ENCODE measurements at regions not wholly inside any gene's neighbourhood (a gene's known extent, or its start where the extent isn't known, plus 50 kb on each side); places are given as distances from the start of the nearest gene placed in this dataset.

DNA sequence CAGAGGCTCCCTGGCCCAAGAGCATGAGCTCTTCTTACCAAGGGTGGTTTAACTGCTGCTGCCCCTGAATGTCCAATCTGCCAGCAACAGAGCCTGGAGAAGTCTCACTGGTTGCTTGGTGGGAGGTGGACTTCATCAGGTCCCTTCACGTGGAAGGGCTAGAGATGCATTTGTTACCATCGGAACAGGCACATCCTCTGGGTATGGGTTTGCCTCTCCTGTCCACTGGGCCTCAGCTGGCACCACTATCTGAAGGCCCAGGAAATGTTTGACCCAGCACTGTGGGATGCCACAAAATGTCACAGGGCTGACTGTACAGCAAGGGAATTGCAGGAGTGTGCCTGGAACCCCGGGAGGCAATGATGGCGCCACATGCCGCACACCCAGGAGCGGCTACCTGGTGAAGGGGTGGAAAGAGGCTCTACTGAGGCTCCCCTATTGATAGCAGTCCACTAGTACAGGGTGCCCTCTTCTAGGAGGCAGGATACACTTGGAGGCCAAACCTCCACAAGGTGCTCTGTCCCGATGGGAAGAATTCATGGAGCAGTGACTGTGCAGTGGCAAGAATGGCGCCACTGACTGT lies 603.1 kb upstream of the MGMT start:
- DNase-seq (ENCODE audit: low read depth in 2 of 3, low spot score in 1 of 3) = no peak

DNA sequence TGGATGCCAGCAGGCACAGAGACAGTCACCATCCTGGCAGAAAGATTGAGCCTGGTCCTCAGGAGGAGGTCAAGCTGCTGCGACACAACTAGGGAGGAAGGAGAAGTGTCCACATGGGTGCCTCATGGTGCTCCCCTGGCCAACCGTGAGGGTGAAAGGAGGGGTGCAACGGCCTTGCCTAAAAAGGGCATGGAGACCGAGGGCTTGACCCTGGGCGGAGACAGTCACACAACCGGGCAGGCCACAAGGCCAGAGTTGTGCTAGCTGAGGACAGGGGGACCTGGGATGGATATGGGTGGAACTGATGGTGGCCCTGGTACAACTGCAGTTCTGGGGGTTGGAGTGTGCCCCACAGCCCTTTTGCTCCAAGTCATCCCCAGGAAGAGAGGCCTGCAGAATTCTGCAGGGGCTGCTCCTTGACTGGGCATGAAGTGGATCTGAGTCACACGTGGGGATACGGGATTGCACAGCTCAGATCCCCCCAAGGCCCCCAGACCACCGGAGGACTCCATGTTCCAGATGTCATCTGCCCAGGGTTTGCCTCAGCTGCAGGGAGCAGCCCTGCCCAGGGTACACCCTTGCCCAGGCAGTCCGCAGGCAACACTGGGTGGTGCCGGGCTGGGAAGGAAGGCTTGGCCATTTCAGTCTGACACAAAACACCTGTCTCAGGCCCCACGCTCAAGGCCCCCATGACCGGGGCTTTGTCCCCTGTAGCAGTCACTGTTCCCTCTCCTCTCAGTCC lies 602.3 kb upstream of the MGMT start:
- DNase-seq (ENCODE audit: low read depth in 2 of 3, low spot score in 1 of 3) = no peak

DNA sequence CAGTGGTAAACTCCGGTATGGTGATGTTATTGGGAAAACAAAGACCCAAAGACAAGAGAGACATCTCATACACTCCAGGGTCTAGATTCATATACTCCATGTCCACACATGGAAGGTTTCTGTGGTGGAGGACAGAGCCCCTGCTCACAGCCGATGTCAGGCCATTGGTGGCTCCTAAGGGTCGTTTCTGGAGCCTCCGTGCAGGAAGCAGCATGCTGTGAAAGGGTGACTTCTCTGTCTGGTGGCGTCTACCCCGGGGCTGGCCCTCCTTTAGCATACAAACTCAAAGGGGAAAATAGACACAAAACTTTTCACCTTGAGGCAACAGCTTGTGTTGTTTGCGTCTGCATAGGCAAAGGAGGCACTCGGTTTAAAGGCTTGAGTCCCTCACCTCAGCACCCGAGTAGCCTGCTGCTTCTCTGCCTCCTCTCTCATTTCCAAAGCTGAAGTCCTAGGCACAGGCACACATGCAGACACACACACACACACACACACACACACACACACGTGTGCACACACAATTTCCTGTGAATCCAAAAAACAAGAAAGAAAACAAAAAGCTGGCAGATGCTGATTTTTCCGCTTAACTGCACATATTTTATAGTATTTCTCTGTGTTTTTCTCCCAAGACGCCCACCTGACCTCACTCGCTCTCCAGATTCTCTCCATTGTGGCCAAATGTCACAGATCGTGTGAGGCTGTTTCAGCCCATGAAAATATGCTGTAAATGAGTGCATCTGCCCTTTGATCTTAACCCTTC lies 601.4 kb upstream of the MGMT start:
- DNase-seq (ENCODE audit: low read depth in 2 of 3, low spot score in 1 of 3) = no peak

DNA sequence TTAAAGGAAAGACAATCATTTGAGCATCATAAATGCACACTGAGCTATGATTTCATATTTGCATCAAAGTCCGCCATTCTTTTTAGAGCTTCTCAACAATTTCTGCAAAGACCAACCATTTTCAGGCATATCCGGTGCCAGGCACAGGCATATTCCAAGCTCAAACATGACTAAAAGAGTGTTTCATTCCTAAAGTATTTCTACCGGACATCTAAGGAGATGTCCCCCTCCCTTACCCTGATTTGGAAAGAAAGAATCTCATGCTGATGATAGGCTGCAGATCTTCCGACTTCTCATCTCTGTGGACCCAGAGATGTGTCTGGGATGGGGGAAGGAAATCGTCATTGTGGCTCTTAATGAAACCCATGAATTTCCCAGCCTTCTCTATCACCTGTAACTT lies 600.5 kb upstream of the MGMT start:
- no peak for DNase-seq (ENCODE audit: low read depth in 2 of 3, low spot score in 1 of 3)

DNA sequence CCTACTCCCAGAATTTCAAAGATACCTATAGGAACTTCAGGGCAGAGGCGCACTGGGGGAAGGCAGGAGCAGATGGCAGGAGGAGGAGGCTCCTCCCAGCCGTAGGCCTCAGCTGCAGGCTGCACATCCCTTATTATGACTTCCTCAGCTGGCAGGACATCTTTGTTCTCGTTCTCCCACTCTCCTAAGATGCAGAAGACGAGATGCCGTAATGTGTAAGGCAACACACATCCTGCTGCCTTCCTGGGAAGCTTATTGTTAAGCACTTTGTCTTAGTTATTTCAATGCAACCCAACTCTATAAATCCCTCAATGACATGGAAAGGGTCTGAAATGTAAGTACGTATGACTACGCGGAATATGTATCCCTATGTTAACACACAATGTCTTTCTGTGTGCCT lies 599.8 kb upstream of the MGMT start:
- no peak for DNase-seq (ENCODE audit: low read depth in 2 of 3, low spot score in 1 of 3)

DNA sequence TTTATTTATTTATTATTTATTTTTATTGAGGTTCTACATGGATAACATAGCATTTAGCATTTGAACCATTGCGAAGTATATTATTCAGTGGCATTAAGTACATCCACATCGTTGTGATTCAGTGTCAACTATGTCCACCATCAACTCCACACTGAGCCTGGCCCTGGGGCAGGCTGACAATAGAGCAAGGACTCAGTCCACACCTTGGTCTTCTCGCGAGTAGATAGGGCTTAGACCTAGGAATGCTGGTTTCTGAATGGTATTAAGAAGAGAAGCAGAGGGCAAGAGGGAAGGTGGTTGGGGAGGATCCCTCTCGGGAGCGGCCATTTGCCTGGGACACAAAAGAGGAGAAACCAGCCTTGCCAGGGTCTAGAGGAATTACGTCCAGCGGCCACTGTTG lies 599.2 kb upstream of the MGMT start:
- no peak for DNase-seq (ENCODE audit: low read depth in 2 of 3, low spot score in 1 of 3)

DNA sequence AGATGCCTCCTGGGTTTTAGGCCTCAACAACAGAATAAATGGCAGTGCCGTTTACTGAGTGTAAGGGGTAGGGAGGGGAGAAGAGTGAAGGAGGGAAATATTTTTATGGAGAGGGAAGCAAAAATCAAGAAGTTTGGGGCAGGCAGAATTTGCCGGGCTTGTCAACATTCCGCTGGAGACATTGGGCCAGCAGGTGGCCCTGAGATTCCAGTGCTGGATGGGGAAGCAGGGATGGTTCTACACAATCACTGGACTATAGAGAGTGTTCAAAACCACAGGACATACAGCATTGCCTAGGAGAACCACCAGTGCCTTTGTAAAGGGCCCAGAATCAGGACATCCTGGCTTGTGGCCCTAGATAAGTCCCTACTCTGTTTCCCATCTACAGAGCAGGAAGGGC lies 598.6 kb upstream of the MGMT start:
- DNase-seq (ENCODE audit: low read depth in 2 of 3, low spot score in 1 of 3) = no peak

DNA sequence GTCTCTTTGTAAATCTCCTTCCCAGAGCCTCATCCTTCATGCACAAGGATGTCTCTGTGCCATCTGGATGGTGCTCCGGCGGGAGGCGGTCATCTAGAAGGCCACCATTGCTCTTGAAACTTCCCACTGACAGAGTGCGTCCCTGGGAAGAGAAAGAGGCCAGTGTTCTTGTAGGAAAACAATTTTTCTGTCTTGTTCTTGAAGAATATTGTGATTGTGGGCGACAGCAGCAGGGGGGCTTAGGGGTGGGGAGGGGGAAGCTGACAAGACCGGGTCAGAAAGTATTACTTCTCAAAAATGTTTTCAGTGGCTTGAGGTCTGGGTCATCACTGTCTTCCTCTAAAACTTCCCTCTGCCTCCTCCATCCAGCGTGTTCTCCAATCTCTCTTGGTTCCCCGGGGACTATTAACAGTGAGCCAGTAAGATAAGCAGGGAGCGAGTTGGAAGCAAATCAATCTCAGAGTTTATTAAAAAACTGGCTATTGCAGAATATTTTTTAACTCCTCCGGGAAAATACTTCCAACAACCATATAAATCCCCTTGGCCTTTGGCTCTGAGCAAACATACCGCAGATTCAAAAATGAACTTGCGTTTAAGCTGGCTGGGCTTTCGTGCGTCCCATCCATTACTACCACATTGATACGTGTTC lies 597.8 kb upstream of the MGMT start:
- no peak for DNase-seq (ENCODE audit: low read depth in 2 of 3, low spot score in 1 of 3)

DNA sequence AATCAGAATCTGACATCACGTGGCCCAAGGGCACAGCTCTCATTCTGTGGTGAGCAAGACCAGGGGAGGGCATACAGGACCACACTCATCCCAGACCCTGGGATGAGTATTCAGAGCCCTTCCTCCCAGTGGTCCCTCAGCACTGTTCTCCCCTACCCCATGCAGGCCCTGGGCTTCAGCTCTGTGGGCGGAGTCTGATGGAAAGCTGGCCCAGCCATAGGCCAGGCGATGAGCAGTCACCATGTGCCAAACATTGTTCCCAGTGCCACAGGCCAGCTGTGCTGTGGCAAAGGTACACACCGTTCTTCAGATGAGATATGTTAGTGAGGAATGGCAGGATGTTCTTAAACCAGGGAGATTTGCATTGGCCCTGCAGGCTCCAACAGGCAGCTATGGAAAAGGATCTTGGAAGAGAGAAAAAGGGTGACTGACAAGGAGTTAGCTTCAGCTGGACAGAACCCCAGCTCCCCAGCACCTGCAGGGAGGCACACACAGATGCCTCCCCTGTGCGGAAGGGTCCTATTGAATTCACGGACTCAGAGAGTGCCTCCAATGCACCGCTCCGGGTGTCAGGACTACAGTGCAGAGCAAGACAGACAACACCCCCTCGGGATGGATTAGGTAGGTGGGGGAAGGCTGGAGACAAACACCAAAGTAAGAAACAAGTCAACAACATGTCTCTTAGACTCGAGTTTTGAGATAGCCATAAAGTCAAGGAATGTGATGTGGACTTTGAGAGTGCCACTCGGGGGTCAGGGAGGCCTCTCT lies 596.0 kb upstream of the MGMT start:
- DNase-seq (ENCODE audit: low read depth in 2 of 3, low spot score in 1 of 3) = no peak

DNA sequence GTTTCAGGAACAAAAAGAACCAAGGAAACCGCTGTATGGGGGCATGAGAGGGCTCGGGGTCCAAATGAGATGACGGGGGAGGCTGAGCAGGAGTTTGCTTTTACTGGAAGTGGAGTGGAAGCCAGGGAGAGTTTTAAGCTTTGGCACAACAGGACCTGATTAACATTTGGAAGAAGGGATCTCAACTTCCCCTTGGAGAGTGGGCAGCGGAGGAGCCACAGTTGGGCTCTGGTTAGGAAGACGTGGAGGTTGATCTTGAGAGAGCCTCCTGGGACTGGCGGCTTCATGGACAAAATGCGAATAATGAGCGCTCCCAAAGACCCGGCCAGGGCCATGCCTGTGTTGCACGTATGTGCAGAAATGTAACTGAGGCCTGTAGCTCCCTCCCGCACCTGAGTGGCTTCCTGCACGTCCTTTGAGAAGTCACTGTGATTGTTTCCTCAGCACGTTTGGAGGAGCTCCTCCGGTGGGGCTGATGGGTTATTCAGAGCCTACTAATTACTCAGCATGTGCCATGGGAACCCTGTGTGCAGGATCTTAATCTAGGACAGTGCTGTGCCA lies 595.3 kb upstream of the MGMT start:
- DNase-seq (ENCODE audit: low read depth in 2 of 3, low spot score in 1 of 3) = no peak

DNA sequence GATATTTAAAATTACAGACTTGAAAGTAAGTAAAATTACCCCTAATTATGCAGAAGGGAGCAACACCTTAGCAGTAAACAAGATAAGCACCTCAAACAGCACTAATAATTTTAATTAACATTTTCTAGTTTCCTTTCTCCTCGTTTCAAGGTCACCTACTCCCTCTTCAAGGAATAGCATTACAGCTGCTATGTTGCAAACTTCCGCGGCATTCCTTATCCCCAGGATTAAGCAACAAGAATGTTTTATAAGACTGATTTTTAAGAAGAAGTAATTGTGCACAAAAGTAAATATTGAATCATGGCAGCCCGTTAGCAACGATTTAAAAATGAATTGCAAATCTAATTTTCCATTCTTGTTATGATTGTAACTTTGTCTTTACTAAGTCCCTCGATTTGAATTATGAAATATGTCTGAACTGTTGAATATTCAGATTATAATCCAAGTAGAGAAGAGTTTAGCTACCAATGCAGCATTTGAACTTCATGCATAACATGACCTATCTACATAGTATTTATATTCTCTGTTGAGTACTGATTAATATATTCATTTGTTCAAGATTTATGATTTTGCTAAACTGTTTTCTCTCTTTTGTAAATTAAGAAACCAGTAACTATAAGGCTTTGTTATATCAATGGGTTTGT lies 593.5 kb upstream of the MGMT start:
- no peak for DNase-seq (ENCODE audit: low read depth in 2 of 3, low spot score in 1 of 3)

DNA sequence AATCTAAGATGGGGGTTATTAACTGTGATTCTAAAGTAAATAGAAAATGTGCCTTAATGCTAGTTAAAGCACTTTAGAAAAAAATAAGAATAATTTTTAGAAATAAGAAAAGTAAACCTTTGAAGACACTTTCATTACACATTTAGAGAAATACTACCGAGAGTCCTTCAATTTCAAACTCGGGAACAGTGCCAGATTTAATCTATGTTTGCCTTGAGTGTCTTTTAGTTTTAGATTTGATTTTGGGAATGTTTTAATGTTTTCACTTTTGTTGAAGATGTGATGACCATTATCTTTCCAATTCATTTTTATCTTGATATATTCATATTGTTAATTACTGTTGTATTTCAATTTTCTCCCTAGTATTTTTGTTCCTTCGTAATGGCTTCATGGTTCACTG lies 592.7 kb upstream of the MGMT start:
- no peak for DNase-seq (ENCODE audit: low read depth in 2 of 3, low spot score in 1 of 3)

DNA sequence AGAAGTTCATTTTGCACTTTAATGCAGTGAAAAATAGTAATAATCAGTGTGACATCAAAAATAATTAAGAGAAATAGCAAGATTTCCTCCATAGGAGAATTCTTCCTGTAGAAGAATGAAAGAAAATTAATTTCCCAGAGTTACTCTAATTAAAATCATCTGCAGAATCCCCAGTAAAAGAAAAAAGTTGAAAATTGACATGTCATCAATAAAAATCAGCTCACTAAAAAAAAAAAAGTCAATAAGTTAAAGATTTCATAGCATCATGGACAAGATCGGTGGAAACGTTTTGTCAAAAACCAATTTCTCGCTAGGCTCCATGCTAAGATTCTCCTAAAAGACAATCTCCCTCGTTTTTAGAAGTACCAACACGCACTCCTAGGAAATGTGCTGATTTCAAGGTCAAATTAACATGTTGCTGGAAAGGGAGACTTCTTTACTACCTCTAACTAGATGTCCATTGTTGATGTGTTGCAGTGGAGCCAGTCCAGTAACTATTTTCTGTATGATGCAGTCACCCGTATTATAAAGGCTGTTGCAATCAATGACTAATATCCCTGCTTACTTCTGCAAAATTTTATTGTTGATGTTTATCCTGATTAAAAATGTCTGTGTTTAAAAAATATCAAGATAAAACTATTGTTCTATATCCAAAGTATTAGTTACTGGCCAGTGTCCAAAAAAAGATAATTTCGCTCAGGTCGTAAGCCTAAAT lies 591.9 kb upstream of the MGMT start:
- DNase-seq (ENCODE audit: low read depth in 2 of 3, low spot score in 1 of 3) = no peak

DNA sequence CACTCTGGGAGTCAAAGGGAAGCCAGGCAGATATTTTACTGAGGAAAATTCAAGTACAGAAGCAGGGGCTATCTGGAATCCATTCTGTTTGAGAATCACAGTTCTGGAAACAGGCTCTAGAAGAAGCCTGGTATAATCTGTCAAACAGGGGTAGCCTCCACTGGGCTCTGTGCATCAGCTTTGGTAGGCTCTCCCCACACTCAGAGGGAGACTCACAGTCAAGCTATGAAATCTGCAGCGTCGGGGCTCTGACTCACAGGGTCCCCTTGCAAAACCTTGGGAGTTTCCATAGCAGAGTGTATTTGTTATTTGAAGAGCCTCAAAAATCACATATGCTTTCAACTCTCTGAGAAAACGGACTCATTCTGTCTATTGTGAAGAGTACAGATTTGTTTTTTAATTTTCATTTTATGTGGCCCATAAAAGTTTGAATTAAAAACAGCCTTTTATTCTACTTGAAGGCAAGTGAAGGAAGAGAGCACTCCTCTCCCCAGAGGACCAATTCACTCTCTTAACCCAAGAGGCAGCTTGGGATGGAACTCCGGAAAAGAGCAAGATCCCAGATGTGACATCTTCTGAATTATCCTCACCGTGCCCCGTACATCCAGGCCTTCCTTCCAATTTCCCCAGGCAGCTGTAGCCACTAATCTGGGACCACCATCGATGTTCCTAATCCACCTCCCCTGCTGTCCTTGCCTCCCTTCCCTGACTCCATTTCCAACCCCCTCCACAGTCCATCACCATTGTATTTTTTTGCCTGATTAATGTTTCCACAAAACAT lies 590.9 kb upstream of the MGMT start:
- DNase-seq (ENCODE audit: low read depth in 2 of 3, low spot score in 1 of 3) = no peak

DNA sequence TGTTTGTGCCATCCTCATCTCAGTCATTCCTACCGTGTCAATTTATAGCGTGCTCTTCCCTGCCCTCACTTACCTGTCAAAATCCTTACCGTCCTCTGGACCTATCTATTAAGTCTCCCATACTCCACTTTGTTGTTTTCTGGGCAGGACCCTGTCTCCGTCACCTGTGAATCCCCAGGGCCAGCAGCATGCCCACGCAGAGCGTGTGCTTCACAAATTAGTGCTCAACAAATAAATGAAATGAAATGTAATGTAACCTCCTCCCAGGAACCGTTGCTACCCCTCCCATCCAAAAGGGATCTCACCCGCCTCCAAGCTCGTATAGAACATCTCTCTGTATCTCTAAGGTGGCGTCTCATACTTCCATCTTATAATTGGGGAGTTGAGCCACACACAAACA lies 589.9 kb upstream of the MGMT start:
- DNase-seq (ENCODE audit: low read depth in 2 of 3, low spot score in 1 of 3) = no peak

DNA sequence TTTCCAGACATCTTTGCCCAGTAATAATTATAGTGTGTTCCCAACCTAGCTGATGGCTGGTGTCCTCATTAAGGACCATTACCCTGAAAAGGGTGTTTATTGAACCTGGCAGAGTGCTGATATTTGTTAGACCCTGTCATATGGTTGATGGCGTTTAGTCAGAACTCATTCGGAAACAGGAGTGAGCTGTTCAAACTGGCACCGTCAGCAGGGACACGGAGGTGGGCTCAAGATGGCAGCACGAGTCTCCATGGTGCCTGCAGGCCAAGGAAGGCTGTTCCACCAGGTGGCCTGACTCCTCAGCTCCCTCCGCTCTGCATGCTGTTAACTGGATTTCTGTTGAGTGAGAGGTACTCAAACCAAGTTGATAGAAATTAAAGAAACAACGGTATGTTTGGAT lies 589.1 kb upstream of the MGMT start:
- no peak for DNase-seq (ENCODE audit: low read depth in 2 of 3, low spot score in 1 of 3)

DNA sequence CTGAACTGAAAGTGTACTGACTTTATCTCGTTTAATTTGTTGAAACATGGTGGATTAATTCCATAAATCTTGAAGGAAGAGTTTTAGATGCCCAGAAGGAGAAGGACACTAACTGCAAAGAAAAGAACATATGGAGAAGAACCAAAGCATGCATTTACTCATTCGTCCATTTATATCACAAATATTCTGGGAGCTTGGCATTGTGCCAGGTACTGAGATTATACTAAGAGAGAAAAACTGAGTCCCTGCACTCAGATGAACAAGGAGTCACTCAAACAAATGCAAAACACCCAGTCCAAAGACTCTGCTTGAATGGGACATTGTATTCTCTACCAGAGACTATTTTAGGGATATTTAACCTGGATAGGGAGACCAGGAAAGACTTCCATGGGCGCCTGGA lies 588.0 kb upstream of the MGMT start:
- DNase-seq (ENCODE audit: low read depth in 2 of 3, low spot score in 1 of 3) = no peak

DNA sequence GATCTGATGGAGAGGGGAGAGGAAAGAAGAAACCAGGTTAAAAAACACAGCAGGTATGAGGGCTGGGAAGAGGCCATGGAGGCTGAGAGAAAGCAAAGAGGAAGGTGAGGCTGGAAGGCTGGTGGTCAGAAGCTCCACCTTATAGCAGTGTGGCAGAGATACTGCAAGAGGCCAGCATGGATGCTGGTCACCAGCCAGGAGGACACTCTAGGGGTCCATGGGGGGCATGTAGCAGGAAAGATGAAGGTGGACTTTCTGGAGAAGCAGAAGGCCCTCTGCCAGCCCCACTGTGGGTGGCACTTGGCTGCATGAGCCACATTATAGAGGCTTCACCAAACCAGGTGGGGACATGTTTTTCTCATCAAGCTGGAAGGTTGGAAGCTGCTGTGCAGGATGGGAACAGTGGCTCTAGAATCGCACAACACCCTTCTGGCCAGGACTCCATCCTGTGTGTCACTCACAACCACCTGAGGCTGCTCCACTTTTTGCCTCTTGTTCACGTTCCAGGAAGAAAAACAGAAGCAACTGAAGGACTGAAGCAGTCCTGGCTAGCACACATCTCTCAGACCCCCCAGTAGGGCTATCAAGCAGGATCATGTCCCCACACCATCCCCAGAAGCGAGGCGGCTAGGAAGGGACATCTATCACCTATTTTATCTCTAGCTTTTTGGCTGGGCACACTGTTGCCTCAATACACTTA lies 587.5 kb upstream of the MGMT start:
- DNase-seq (ENCODE audit: low read depth in 2 of 3, low spot score in 1 of 3) = no peak
